Left lung (tissue), 4 donors: ENCODE measurements at regions not wholly inside any gene's neighbourhood (a gene's known extent, or its start where the extent isn't known, plus 50 kb on each side); places are given as distances from the start of the nearest gene placed in this dataset.

ENCODE experiments used
- ATAC-seq: fragments of 200-7000 bp; cut with Tn5 transposase; one replicate; pipeline ENCODE4 v1.9.1; 2020; ENCODE audit warnings: moderate library complexity
- DNase-seq, 4 donors: peaks; one replicate each; pipeline ENCODE4 v3.0.0-alpha.2; 2013 to 2020
- H3K27ac ChIP-seq, 2 donors: fragments of 200-600 bp; sonication (generic) in 1 of 2; one replicate each; pipeline versions ENCODE4 v1.5.0 to v1.8.0; 2020 to 2021
- H3K27me3 ChIP-seq, 2 donors: fragments of 200-600 bp; sonication (generic) in 1 of 2; one replicate each; pipeline versions ENCODE4 v1.5.0 to v1.8.0; 2020 to 2021
- H3K36me3 ChIP-seq, 2 donors: fragments of 200-600 bp; sonication (generic) in 1 of 2; one replicate each; pipeline versions ENCODE4 v1.5.0 to v1.8.0; 2020 to 2021
- H3K4me1 ChIP-seq, 2 donors: fragments of 200-600 bp; one replicate each; pipeline ENCODE4 v1.8.0; 2021
- H3K4me3 ChIP-seq, 2 donors: fragments of 200-600 bp; sonication (generic) in 1 of 2; one replicate each; pipeline versions ENCODE4 v1.5.0 to v1.8.0; 2020 to 2021; ENCODE audit warnings: mild to moderate bottlenecking in 1 of 2
- H3K9me3 ChIP-seq, 2 donors: fragments of 200-600 bp; sonication (generic) in 1 of 2; one replicate each; pipeline versions ENCODE4 v1.5.0 to v1.8.0; 2020 to 2021
- intact Hi-C, 2 donors: fragments of 100-400 bp; cut with DNase I; formaldehyde crosslinking; loops; one replicate each; pipeline versions ENCODE4 v1.11.2 to v1.14.2; 2022
- TF ChIP-seq, protein P1 (sequence below), 2 donors: fragments of 200-600 bp; sonication (generic) in 1 of 2; IDR thresholded peaks; one replicate each; pipeline versions ENCODE4 v1.5.0 to v1.8.0; 2021; ENCODE audit warnings: antibody characterized with exemption in 2 of 2
- donor health status: DM: no; HTN: yes; CAD: no.
- donor health status: DM: no; HTN: no; CAD: no.

GRCh38 chrX:142661696-142662095 is 364.0 kb upstream of the SPANXN4 start:
- Histone ChIP-seq H3K27ac (no peak overlapping the region), H3K4me3 (no peak overlapping the region), H3K9me3 (no peaks in the 10 kb centered on the region), H3K27me3 (no peaks in the 10 kb centered on the region), H3K36me3 (no peaks in the 10 kb centered on the region), H3K4me1 (no peaks in the 10 kb centered on the region)
- ATAC-seq, result no peak
- TF ChIP-seq, protein P1, sequence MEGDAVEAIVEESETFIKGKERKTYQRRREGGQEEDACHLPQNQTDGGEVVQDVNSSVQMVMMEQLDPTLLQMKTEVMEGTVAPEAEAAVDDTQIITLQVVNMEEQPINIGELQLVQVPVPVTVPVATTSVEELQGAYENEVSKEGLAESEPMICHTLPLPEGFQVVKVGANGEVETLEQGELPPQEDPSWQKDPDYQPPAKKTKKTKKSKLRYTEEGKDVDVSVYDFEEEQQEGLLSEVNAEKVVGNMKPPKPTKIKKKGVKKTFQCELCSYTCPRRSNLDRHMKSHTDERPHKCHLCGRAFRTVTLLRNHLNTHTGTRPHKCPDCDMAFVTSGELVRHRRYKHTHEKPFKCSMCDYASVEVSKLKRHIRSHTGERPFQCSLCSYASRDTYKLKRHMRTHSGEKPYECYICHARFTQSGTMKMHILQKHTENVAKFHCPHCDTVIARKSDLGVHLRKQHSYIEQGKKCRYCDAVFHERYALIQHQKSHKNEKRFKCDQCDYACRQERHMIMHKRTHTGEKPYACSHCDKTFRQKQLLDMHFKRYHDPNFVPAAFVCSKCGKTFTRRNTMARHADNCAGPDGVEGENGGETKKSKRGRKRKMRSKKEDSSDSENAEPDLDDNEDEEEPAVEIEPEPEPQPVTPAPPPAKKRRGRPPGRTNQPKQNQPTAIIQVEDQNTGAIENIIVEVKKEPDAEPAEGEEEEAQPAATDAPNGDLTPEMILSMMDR (IDR thresholded peaks at IDR 0.05), result no peak
- intact Hi-C loops, result no loop called here
- DNase-seq, result no peak

DNA sequence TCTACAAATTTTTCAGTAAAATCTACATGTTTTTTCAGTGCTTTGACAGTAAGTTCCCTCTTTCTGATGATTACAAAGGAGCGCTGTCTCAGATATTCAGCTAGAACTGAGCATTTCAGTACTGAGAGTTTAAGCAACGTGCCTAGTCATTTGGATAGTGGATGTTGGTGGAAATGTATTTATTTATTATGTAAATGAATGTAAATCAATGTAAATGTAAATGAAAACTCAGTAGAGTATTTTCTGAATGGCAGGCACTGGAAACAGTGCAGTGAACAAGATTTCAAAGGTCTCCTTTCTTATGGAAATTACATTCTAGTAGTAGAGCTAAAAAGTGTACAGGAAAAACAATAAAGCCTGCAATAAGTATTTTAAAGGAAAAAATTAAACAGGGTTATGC is 370.2 kb upstream of the SPANXN4 start:
- ATAC-seq, result no peak

GRCh38 chrX:142637206-142637605 is 388.5 kb upstream of the SPANXN4 start:
- Histone ChIP-seq H3K27me3 (no peaks in the 10 kb centered on the region), H3K36me3 (no peaks in the 10 kb centered on the region), H3K4me1 (no peaks in the 10 kb centered on the region), H3K9me3 (no peaks in the 10 kb centered on the region), H3K4me3 (no peak overlapping the region), H3K27ac (no peak overlapping the region)
- no peak for ATAC-seq
- TF ChIP-seq, protein P1 (IDR thresholded peaks at IDR 0.05), result no peak
- DNase-seq, result no peak
- intact Hi-C loops, result no loop called here

More for the DNA sequence above, 370.2 kb upstream of the SPANXN4 start:
- TF ChIP-seq, protein P1 (IDR thresholded peaks at IDR 0.05), result no peak
- Histone ChIP-seq H3K27me3 (no peaks in the 10 kb centered on the region), H3K36me3 (no peaks in the 10 kb centered on the region), H3K4me1 (no peaks in the 10 kb centered on the region), H3K27ac (no peak overlapping the region), H3K9me3 (no peaks in the 10 kb centered on the region), H3K4me3 (no peak overlapping the region)
- DNase-seq, result no peak
- intact Hi-C loops, result no loop called here

DNA sequence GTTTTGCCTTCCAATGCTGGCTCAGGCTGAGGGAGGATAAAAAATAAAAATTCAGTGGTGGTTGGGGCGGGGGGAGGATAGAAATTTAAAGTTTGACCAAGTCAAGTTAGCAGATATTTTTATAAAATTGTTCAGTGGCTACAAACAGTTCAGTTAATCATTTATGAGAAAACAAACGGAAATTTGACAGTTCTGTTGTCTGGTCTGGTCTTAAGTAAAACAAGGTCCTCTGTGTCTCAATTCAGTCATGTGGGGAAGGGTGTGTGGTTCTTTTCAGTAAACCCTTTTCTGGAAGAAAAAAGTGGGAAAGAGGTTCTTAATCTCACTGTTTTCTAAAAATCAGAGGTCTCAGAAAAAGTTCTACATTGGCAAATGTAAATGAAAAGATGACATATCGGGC is 409.1 kb upstream of the SPANXN4 start:
- TF ChIP-seq, protein P1 (IDR thresholded peaks at IDR 0.05), result no peak
- ATAC-seq (no peak), DNase-seq (no peak)
- Histone ChIP-seq H3K27me3 (no peaks in the 10 kb centered on the region), H3K4me3 (no peak overlapping the region), H3K36me3 (no peaks in the 10 kb centered on the region), H3K27ac (no peak overlapping the region), H3K4me1 (no peaks in the 10 kb centered on the region), H3K9me3 (no peaks in the 10 kb centered on the region)
- intact Hi-C loops, result no loop called here

- Histone ChIP-seq H3K4me3 (no peak overlapping the region), H3K9me3 (no peaks in the 10 kb centered on the region), H3K27ac (no peak overlapping the region), H3K4me1 (no peaks in the 10 kb centered on the region), H3K36me3 (no peaks in the 10 kb centered on the region), H3K27me3 (no peaks in the 10 kb centered on the region)
- intact Hi-C loops, result no loop called here
- no peak for DNase-seq
- TF ChIP-seq, protein P1 (IDR thresholded peaks at IDR 0.05), result no peak
- ATAC-seq, result no peak
Observed at GRCh38 chrX:142613403-142613802, 408.3 kb upstream of the MAGEC2 start.
